ENCODE measurements at regions not wholly inside any gene's neighbourhood (a gene's known extent, or its start where the extent isn't known, plus 50 kb on each side); places are given as distances from the start of the nearest gene placed in this dataset.

- Mint-ChIP-seq H3K4me1 (ENCODE audit: low read depth) (no peaks in the 10 kb centered on the region), H3K36me3 (ENCODE audit: low read depth) (no peaks in the 10 kb centered on the region), H3K4me3 (no peak overlapping the region), H3K27ac (no peak overlapping the region), H3K9me3 (ENCODE audit: insufficient read depth) (peaks cover 4% of the 10 kb centered on the region), H3K27me3 (ENCODE audit: low read depth) (no peaks in the 10 kb centered on the region)
- ATAC-seq (no peak), DNase-seq (no peak)
- ChIA-PET CTCF (no interaction called here), POLR2A (no interaction called here)
Observed at GRCh38 chr12:19945559-19946435, 422.5 kb upstream of the PDE3A start.

- POLR2A ChIA-PET = no interaction called here
- DNase-seq (no peak), ATAC-seq (no peak)
- H3K27me3 Mint-ChIP-seq (ENCODE audit: low read depth) = no peaks in the 10 kb centered on the region
- H3K36me3 Mint-ChIP-seq (ENCODE audit: low read depth) = no peaks in the 10 kb centered on the region
- H3K4me1 Mint-ChIP-seq (ENCODE audit: low read depth) = no peaks in the 10 kb centered on the region
- CTCF ChIA-PET = no interaction called here
- H3K27ac Mint-ChIP-seq = no peak overlapping the region
- no peak overlapping the region for H3K4me3 Mint-ChIP-seq
- H3K9me3 Mint-ChIP-seq (ENCODE audit: insufficient read depth) = peaks cover 4% of the 10 kb centered on the region
Observed at GRCh38 chr12:19946550-19946949, 421.8 kb upstream of the PDE3A start.

- H3K4me1 Mint-ChIP-seq (ENCODE audit: low read depth) = no peaks in the 10 kb centered on the region
- CTCF ChIA-PET = no interaction called here
- no peaks in the 10 kb centered on the region for H3K27me3 Mint-ChIP-seq (ENCODE audit: low read depth)
- peaks cover 4% of the 10 kb centered on the region for H3K9me3 Mint-ChIP-seq (ENCODE audit: insufficient read depth)
- DNase-seq = no peak
- no peak overlapping the region for H3K27ac Mint-ChIP-seq
- H3K36me3 Mint-ChIP-seq (ENCODE audit: low read depth) = no peaks in the 10 kb centered on the region
- no peak overlapping the region for H3K4me3 Mint-ChIP-seq
- POLR2A ChIA-PET = no interaction called here
- ATAC-seq = no peak
Observed at GRCh38 chr12:19947344-19947743, 421.0 kb upstream of the PDE3A start.

GRCh38 chr12:19951664-19952063 is 416.7 kb upstream of the PDE3A start:
- H3K4me3 Mint-ChIP-seq = no peak overlapping the region
- H3K9me3 Mint-ChIP-seq (ENCODE audit: insufficient read depth) = peaks cover 4% of the 10 kb centered on the region
- ATAC-seq = no peak
- no peaks in the 10 kb centered on the region for H3K27me3 Mint-ChIP-seq (ENCODE audit: low read depth)
- ChIA-PET CTCF (interaction anchor here (1.4 kb wide), 1 partner anchor 194 kb away, joined by 4 read pairs; no protein-coding TSS in a partner anchor), POLR2A (no interaction called here)
- DNase-seq = no peak
- no peaks in the 10 kb centered on the region for H3K36me3 Mint-ChIP-seq (ENCODE audit: low read depth)
- no peaks in the 10 kb centered on the region for H3K4me1 Mint-ChIP-seq (ENCODE audit: low read depth)
- H3K27ac Mint-ChIP-seq = no peak overlapping the region

- Mint-ChIP-seq H3K27ac (no peak overlapping the region), H3K27me3 (ENCODE audit: low read depth) (no peaks in the 10 kb centered on the region), H3K4me1 (ENCODE audit: low read depth) (no peaks in the 10 kb centered on the region), H3K9me3 (ENCODE audit: insufficient read depth) (peaks cover 2% of the 10 kb centered on the region), H3K36me3 (ENCODE audit: low read depth) (no peaks in the 10 kb centered on the region), H3K4me3 (no peak overlapping the region)
- ChIA-PET CTCF (no interaction called here), POLR2A (no interaction called here)
- ATAC-seq (no peak), DNase-seq (no peak)
Observed at GRCh38 chr12:19953734-19954133, 414.6 kb upstream of the PDE3A start.

GRCh38 chr12:19954163-19954562 is 414.2 kb upstream of the PDE3A start:
- H3K36me3 Mint-ChIP-seq (ENCODE audit: low read depth) = no peaks in the 10 kb centered on the region
- H3K27ac Mint-ChIP-seq = no peak overlapping the region
- no peaks in the 10 kb centered on the region for H3K4me1 Mint-ChIP-seq (ENCODE audit: low read depth)
- ATAC-seq (no peak), DNase-seq (no peak)
- CTCF ChIA-PET = no interaction called here
- no peaks in the 10 kb centered on the region for H3K9me3 Mint-ChIP-seq (ENCODE audit: insufficient read depth)
- H3K27me3 Mint-ChIP-seq (ENCODE audit: low read depth) = no peaks in the 10 kb centered on the region
- POLR2A ChIA-PET = no interaction called here
- H3K4me3 Mint-ChIP-seq = no peak overlapping the region

- DNase-seq (no peak), ATAC-seq (no peak)
- CTCF ChIA-PET = no interaction called here
- H3K9me3 Mint-ChIP-seq (ENCODE audit: insufficient read depth) = no peaks in the 10 kb centered on the region
- H3K36me3 Mint-ChIP-seq (ENCODE audit: low read depth) = no peaks in the 10 kb centered on the region
- POLR2A ChIA-PET = no interaction called here
- H3K4me3 Mint-ChIP-seq = no peak overlapping the region
- no peak overlapping the region for H3K27ac Mint-ChIP-seq
- no peaks in the 10 kb centered on the region for H3K27me3 Mint-ChIP-seq (ENCODE audit: low read depth)
- H3K4me1 Mint-ChIP-seq (ENCODE audit: low read depth) = no peaks in the 10 kb centered on the region
Observed at GRCh38 chr12:19957308-19958125, 410.8 kb upstream of the PDE3A start.

GRCh38 chr12:19958389-19958788 is 409.9 kb upstream of the PDE3A start:
- no peak overlapping the region for H3K4me3 Mint-ChIP-seq
- H3K4me1 Mint-ChIP-seq (ENCODE audit: low read depth) = no peaks in the 10 kb centered on the region
- H3K36me3 Mint-ChIP-seq (ENCODE audit: low read depth) = no peaks in the 10 kb centered on the region
- DNase-seq = no peak
- no peaks in the 10 kb centered on the region for H3K9me3 Mint-ChIP-seq (ENCODE audit: insufficient read depth)
- ChIA-PET POLR2A (no interaction called here), CTCF (no interaction called here)
- no peak overlapping the region for H3K27ac Mint-ChIP-seq
- ATAC-seq = no peak
- H3K27me3 Mint-ChIP-seq (ENCODE audit: low read depth) = no peaks in the 10 kb centered on the region

DNA sequence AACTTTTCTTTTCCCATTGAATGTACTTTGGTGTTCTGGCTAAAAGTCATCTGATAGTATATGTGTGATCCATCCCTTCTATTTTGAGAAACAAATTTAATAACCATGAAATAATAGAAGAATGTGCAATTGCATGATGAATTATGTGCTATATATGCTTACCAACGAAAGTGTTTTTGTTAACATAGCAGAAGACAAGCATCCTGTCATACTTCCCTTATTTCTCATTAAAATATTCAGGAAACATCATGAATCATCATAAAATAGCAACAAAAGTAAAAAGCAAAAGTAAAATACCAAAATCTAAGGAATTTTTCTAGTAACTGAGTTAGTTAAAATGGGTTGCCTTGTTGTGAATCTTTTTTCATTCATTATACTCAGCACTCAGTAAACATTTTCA is 409.0 kb upstream of the PDE3A start:
- H3K27me3 Mint-ChIP-seq (ENCODE audit: low read depth) = no peaks in the 10 kb centered on the region
- no peaks in the 10 kb centered on the region for H3K4me1 Mint-ChIP-seq (ENCODE audit: low read depth)
- ChIA-PET CTCF (no interaction called here), POLR2A (no interaction called here)
- H3K27ac Mint-ChIP-seq = no peak overlapping the region
- H3K36me3 Mint-ChIP-seq (ENCODE audit: low read depth) = no peaks in the 10 kb centered on the region
- no peak for ATAC-seq
- H3K4me3 Mint-ChIP-seq = no peak overlapping the region
- DNase-seq = no peak
- H3K9me3 Mint-ChIP-seq (ENCODE audit: insufficient read depth) = no peaks in the 10 kb centered on the region

DNA sequence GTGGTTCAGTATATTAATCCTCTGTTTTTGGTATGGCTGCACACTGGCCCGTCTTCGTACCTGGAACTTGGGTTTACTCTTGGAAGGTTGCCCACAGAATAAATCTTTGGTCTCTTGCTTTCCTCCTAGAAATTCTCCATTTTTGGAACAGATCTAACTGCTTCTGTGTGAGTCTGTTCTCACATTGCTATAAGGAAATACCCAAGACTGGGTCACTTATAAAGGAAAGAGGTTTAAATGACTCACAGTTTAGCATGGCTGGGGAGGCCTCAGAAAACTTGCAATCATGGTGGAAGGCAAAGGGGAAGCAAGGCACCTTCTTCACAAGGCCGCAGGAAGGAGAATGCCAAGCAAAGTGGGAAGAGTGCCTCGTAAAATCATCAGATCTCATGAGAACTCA is 407.8 kb upstream of the PDE3A start:
- CTCF ChIA-PET = no interaction called here
- H3K9me3 Mint-ChIP-seq (ENCODE audit: insufficient read depth) = no peaks in the 10 kb centered on the region
- no peaks in the 10 kb centered on the region for H3K4me1 Mint-ChIP-seq (ENCODE audit: low read depth)
- DNase-seq = no peak
- ATAC-seq = no peak
- no peak overlapping the region for H3K27ac Mint-ChIP-seq
- POLR2A ChIA-PET = no interaction called here
- H3K36me3 Mint-ChIP-seq (ENCODE audit: low read depth) = no peaks in the 10 kb centered on the region
- no peak overlapping the region for H3K4me3 Mint-ChIP-seq
- no peaks in the 10 kb centered on the region for H3K27me3 Mint-ChIP-seq (ENCODE audit: low read depth)

- H3K4me1 Mint-ChIP-seq (ENCODE audit: low read depth) = no peaks in the 10 kb centered on the region
- no peaks in the 10 kb centered on the region for H3K9me3 Mint-ChIP-seq (ENCODE audit: insufficient read depth)
- ATAC-seq = no peak
- no peak overlapping the region for H3K27ac Mint-ChIP-seq
- H3K27me3 Mint-ChIP-seq (ENCODE audit: low read depth) = no peaks in the 10 kb centered on the region
- H3K4me3 Mint-ChIP-seq = no peak overlapping the region
- ChIA-PET CTCF (no interaction called here), POLR2A (no interaction called here)
- H3K36me3 Mint-ChIP-seq (ENCODE audit: low read depth) = no peaks in the 10 kb centered on the region
- DNase-seq = no peak
Observed at GRCh38 chr12:19962192-19962591, 406.1 kb upstream of the PDE3A start.

DNA sequence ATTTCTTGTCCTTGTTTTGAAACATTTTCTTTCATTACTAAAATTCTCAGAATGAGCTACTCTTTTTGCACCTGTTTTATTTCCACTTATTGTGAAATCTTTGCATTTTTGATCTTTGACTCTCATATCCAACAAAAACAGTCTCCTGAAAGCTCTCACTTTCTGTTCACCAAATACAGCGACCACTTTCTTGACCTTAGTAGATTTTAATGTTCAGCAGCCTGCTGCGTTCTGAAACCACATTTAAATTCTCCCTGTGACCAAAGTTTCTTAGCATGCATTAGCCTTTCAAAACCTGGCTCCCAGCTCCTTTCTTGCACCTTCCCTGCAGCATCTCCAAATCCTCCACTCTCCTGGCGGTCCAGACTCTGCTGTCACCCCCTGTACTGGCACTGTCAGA is 404.4 kb upstream of the PDE3A start:
- ChIA-PET POLR2A (no interaction called here), CTCF (interaction anchor here (0.6 kb wide), 1 partner anchor 391 kb away, joined by 4 read pairs; no protein-coding TSS in a partner anchor)
- Mint-ChIP-seq H3K4me1 (ENCODE audit: low read depth) (no peaks in the 10 kb centered on the region), H3K9me3 (ENCODE audit: insufficient read depth) (no peaks in the 10 kb centered on the region), H3K4me3 (no peak overlapping the region), H3K36me3 (ENCODE audit: low read depth) (no peaks in the 10 kb centered on the region), H3K27ac (no peak overlapping the region), H3K27me3 (ENCODE audit: low read depth) (no peaks in the 10 kb centered on the region)
- DNase-seq (no peak), ATAC-seq (no peak)

Measured in activated CD8-positive, alpha-beta T cell treated with anti-CD3 and anti-CD28 coated beads, Interleukin-2, amount 10 ng/mL, durations not matched to agents 7 days and 5 days (primary cell).